Calu3 (cell line): ENCODE measurements at regions not wholly inside any gene's neighbourhood (a gene's known extent, or its start where the extent isn't known, plus 50 kb on each side); places are given as distances from the start of the nearest gene placed in this dataset.

Experiments used
- BruUV-seq: library from RNA; stranded (reverse); fragments of 400-500 nt; replicated peaks from 2 replicates; lab custom pipeline; 2021; lab: Mats Ljungman, UMichigan
- CTCF ChIA-PET: fragments of 300-600 bp; sonication (Branson Sonifier 250); formaldehyde crosslinking; loops from one replicate; lab custom pipeline; 2022; ENCODE audit warnings: antibody characterized with exemption; lab: Charles Lee
- DNase-seq: peaks from one replicate; pipeline ENCODE4 v3.0.0; 2022
- H3K27ac Mint-ChIP-seq: one replicate; pipeline ENCODE4 v1.8.0; 2022; ENCODE audit warnings: mixed read lengths; ENCODE audit not compliant: unreplicated experiment
- H3K27me3 Mint-ChIP-seq: one replicate; pipeline ENCODE4 v1.8.0; 2022; ENCODE audit warnings: mixed read lengths; ENCODE audit not compliant: unreplicated experiment
- H3K36me3 Mint-ChIP-seq: one replicate; pipeline ENCODE4 v1.8.0; 2022; ENCODE audit warnings: mild to moderate bottlenecking, moderate library complexity, mixed read lengths; ENCODE audit not compliant: insufficient read depth, unreplicated experiment
- H3K4me1 Mint-ChIP-seq: one replicate; pipeline ENCODE4 v1.8.0; 2022; ENCODE audit warnings: mild to moderate bottlenecking, low read depth, mixed read lengths; ENCODE audit not compliant: unreplicated experiment
- H3K4me3 Mint-ChIP-seq: one replicate; pipeline ENCODE4 v1.8.0; 2022; ENCODE audit warnings: mild to moderate bottlenecking, low read depth, moderate library complexity, mixed read lengths; ENCODE audit not compliant: unreplicated experiment
- H3K9me3 Mint-ChIP-seq: one replicate; pipeline ENCODE4 v1.8.0; 2022; ENCODE audit warnings: low read depth, mixed read lengths; ENCODE audit not compliant: unreplicated experiment
- intact Hi-C: fragments of 100-400 bp; cut with micrococcal nuclease; formaldehyde crosslinking; loops from one replicate; pipeline ENCODE4 v1.10.0; 2022; ENCODE audit not compliant: unreplicated experiment
- TF ChIP-seq, protein P1 (sequence below): fragments of 200-600 bp; IDR thresholded peaks from one replicate; pipeline ENCODE4 v1.8.0; 2022; ENCODE audit warnings: antibody characterized with exemption; ENCODE audit not compliant: unreplicated experiment

DNA sequence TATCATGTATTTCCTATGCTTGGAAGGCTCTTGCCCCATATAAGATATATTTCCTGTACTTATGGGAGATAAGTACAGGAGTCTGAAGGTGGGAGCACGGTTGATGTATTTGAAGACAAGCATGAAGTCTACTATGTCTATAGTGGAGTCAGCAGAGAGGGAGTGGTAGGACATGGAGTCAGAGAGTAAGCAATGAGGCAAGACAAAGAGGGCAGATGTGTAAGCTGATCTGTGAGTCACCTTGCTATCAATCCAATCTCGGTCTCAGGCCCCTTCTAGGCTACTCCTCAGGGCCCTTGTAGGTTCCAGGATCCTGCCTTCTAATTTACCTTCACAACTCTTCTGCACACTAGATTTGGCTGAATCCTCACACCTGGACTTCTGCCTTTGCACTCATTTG lies 105.5 kb downstream of the MACIR start:
- BruUV-seq = no TSS peak
- no peak for DNase-seq
- Mint-ChIP-seq H3K27me3 (no peaks in the 10 kb centered on the region), H3K36me3 (no peaks in the 10 kb centered on the region), H3K9me3 (no peaks in the 10 kb centered on the region), H3K4me1 (no peaks in the 10 kb centered on the region), H3K4me3 (no peak overlapping the region), H3K27ac (no peak overlapping the region)
- intact Hi-C loops = no loop called here
- CTCF ChIA-PET = no interaction called here
- TF ChIP-seq, protein P1, sequence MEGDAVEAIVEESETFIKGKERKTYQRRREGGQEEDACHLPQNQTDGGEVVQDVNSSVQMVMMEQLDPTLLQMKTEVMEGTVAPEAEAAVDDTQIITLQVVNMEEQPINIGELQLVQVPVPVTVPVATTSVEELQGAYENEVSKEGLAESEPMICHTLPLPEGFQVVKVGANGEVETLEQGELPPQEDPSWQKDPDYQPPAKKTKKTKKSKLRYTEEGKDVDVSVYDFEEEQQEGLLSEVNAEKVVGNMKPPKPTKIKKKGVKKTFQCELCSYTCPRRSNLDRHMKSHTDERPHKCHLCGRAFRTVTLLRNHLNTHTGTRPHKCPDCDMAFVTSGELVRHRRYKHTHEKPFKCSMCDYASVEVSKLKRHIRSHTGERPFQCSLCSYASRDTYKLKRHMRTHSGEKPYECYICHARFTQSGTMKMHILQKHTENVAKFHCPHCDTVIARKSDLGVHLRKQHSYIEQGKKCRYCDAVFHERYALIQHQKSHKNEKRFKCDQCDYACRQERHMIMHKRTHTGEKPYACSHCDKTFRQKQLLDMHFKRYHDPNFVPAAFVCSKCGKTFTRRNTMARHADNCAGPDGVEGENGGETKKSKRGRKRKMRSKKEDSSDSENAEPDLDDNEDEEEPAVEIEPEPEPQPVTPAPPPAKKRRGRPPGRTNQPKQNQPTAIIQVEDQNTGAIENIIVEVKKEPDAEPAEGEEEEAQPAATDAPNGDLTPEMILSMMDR = no peak

DNA sequence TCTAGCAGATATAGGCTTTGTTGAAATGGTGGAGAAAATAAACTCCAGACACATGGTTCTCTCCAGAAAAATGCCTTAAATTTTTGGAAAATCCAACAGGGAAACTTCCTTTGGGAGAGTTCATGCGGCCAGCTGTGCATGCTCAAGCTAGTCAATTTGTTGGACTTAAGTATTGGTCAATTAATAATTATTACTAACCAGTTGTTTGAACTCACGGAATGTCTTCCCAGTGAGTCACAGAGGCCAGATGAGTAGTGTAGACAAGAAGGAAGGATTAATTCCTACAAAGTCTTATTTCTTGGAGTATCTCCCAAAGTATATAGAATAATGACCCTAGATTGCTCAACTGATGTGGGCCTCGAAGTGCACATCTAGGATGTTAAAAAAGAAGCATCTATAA lies 103.6 kb downstream of the MACIR start:
- DNase-seq = no peak
- Mint-ChIP-seq H3K27ac (no peak overlapping the region), H3K36me3 (no peaks in the 10 kb centered on the region), H3K9me3 (no peaks in the 10 kb centered on the region), H3K4me1 (no peaks in the 10 kb centered on the region), H3K27me3 (no peaks in the 10 kb centered on the region), H3K4me3 (no peak overlapping the region)
- CTCF ChIA-PET = interaction anchor here (0.6 kb wide), 1 partner anchor 22 kb away, joined by 4 read pairs; no protein-coding TSS in a partner anchor
- intact Hi-C loops = no loop called here
- TF ChIP-seq, protein P1 = no peak
- no TSS peak for BruUV-seq

DNA sequence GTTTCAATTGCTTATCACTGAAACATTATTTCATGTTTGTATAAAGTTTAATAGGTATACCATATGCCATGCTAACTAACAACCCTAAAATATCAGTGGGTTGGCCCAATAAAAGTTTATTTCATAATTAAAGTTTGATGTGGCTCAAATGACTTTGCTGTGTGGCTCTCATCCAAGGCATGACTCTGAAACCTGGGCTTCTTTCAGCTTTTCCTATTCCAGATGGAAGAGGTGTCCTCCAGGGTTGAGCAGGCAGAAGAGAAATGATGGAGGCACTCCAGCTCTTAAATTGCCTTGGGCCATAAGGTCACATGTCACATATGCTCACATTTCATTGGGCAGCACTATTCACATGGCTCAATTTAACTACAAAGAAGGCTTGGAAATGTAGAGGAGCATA lies 101.9 kb downstream of the MACIR start:
- CTCF ChIA-PET = no interaction called here
- BruUV-seq = no TSS peak
- Mint-ChIP-seq H3K4me1 (no peaks in the 10 kb centered on the region), H3K9me3 (no peaks in the 10 kb centered on the region), H3K27ac (no peak overlapping the region), H3K27me3 (no peaks in the 10 kb centered on the region), H3K4me3 (no peak overlapping the region), H3K36me3 (no peaks in the 10 kb centered on the region)
- TF ChIP-seq, protein P1 = no peak
- no peak for DNase-seq
- intact Hi-C loops = no loop called here

DNA sequence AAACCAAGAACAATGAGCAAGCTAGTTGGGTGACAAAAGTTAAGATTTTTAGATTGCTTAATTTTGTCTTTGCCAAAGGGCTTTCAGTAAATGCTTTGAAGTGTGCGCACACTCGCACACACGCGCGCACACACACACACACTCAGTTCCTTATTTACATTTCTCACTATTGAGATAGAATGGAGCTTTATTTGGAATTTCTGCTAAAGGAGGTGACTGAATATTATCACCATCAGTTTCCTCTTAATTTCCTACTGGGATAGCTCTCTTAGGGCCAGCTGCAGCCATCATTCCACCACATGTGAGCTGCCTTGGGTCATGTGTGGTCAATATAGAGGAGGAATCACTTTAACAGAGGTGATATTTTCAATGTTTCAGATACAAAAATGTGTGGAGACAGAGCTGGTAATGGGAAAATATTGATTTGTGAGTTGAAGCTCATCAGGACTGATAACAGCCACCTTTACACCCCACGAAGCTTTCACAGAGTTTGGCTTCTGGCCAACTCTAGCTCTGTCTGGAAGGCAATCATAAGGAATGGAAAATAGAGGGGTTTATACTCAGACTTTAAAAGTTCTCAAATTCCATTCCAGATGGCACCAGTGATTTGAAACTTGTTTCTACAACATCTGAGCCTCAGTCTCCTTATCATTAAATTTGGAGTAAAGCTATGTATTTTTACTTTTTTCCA lies 99.9 kb downstream of the MACIR start:
- no peaks in the 10 kb centered on the region for H3K4me1 Mint-ChIP-seq
- CTCF ChIA-PET = interaction anchor here (1.0 to 1.1 kb wide), 3 partner anchors 17 to 100 kb away, joined by 3 to 5 read pairs (median 5); partner anchors contain the start of gene MACIR
- H3K27me3 Mint-ChIP-seq = no peaks in the 10 kb centered on the region
- no peaks in the 10 kb centered on the region for H3K9me3 Mint-ChIP-seq
- intact Hi-C loops = no loop called here
- TF ChIP-seq, protein P1 = no peak
- H3K4me3 Mint-ChIP-seq = no peak overlapping the region
- BruUV-seq = no TSS peak
- DNase-seq = no peak
- no peak overlapping the region for H3K27ac Mint-ChIP-seq
- no peaks in the 10 kb centered on the region for H3K36me3 Mint-ChIP-seq
